ENCODE measurements at regions not wholly inside any gene's neighbourhood (a gene's known extent, or its start where the extent isn't known, plus 50 kb on each side); places are given as distances from the start of the nearest gene placed in this dataset.

DNA sequence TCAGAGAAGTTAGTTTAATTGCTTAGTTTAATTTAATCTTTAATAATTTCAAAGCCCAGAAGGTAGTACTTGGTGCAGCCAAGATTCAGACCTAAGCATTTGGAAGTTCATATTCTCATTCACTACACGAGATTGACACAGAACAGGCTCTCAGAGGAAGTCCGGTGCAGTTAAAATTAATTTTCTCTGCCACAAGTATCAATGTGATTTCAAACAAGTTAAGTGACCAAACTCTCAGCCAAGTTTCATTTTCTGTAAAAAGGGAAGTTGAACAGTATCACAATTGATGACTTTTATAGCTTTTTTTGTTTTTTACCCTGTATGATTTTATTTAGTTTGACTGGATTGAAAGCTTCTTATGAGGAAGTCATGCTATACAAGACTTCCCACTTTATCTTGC is 1494.9 kb upstream of the LRRTM3 start:
- CTCF ChIA-PET, result no interaction called here
- DNase-seq, result no peak
- Mint-ChIP-seq H3K4me1 (no peaks in the 10 kb centered on the region), H3K9me3 (ENCODE audit: low read depth) (peaks cover 7% of the 10 kb centered on the region), H3K27ac (no peak overlapping the region), H3K27me3 (no peaks in the 10 kb centered on the region), H3K4me3 (no peak overlapping the region), H3K36me3 (no peaks in the 10 kb centered on the region)
- no peak for ATAC-seq

GRCh38 chr10:65470986-65471385 is 1454.8 kb upstream of the LRRTM3 start:
- ATAC-seq (no peak), DNase-seq (no peak)
- H3K27me3 Mint-ChIP-seq, result no peaks in the 10 kb centered on the region
- CTCF ChIA-PET, result no interaction called here
- no peaks in the 10 kb centered on the region for H3K36me3 Mint-ChIP-seq
- no peaks in the 10 kb centered on the region for H3K4me1 Mint-ChIP-seq
- peaks cover 9% of the 10 kb centered on the region for H3K9me3 Mint-ChIP-seq (ENCODE audit: low read depth)
- H3K4me3 Mint-ChIP-seq, result no peak overlapping the region
- H3K27ac Mint-ChIP-seq, result no peak overlapping the region

DNA sequence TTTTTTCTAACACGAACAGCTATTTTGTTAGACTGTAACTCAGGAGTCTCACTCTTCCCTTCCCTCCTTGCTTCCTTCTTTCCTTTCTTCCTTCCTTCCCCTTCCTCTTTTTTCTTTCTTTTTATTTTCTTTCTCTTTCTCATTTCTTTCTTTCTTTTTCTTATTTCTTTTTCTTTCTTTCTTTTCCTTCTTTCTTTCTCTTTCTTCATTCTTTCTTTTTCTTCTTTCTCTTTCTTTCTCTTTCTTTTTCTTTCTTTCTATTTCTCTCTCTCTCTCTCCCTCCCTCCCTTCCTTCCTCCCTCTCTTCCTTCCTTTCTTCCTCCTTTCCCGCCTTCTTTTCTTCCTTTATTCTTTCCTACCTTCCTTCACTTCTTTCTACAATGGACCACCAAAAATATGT is 1443.0 kb upstream of the LRRTM3 start:
- peaks cover 8% of the 10 kb centered on the region for H3K9me3 Mint-ChIP-seq (ENCODE audit: low read depth)
- no peaks in the 10 kb centered on the region for H3K4me1 Mint-ChIP-seq
- H3K4me3 Mint-ChIP-seq, result no peak overlapping the region
- no peak for DNase-seq
- no peak for ATAC-seq
- H3K27me3 Mint-ChIP-seq, result no peaks in the 10 kb centered on the region
- H3K27ac Mint-ChIP-seq, result no peak overlapping the region
- H3K36me3 Mint-ChIP-seq, result no peaks in the 10 kb centered on the region
- CTCF ChIA-PET, result no interaction called here

GRCh38 chr10:65491799-65492198 is 1434.0 kb upstream of the LRRTM3 start:
- no peak for ATAC-seq
- H3K9me3 Mint-ChIP-seq (ENCODE audit: low read depth), result peaks cover 6% of the 10 kb centered on the region
- H3K27ac Mint-ChIP-seq, result no peak overlapping the region
- CTCF ChIA-PET, result interaction anchor here (0.6 kb wide), 1 partner anchor 1031 kb away, joined by 3 read pairs; no protein-coding TSS in a partner anchor
- H3K27me3 Mint-ChIP-seq, result no peaks in the 10 kb centered on the region
- no peak for DNase-seq
- H3K4me1 Mint-ChIP-seq, result no peaks in the 10 kb centered on the region
- no peaks in the 10 kb centered on the region for H3K36me3 Mint-ChIP-seq
- H3K4me3 Mint-ChIP-seq, result no peak overlapping the region

DNA sequence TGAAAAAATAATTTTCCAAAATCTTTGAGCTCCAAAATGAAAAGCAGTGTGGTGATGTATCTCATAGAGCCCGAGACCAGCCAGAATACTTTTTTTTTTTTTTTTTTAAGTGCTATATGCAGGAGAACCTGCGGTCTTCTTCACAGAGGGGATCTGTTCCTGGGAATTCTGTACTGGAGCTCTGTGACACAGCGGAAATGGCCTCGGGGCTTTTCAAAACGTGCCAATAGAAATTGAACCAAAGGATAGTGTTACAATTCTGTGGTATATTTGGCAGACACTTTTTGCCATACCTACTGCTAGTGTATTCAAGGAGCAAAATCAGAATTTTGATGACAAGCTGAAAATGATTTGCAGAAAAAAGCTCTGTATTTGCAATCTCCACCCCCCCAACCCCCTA is 1429.3 kb upstream of the LRRTM3 start:
- H3K9me3 Mint-ChIP-seq (ENCODE audit: low read depth), result peaks cover 9% of the 10 kb centered on the region
- ATAC-seq (no peak), DNase-seq (no peak)

GRCh38 chr10:65497837-65498236 is 1428.0 kb upstream of the LRRTM3 start:
- CTCF ChIA-PET, result no interaction called here
- no peak for ATAC-seq
- no peaks in the 10 kb centered on the region for H3K27me3 Mint-ChIP-seq
- no peaks in the 10 kb centered on the region for H3K36me3 Mint-ChIP-seq
- DNase-seq, result no peak
- no peak overlapping the region for H3K4me3 Mint-ChIP-seq
- H3K27ac Mint-ChIP-seq, result no peak overlapping the region
- no peaks in the 10 kb centered on the region for H3K4me1 Mint-ChIP-seq
- peaks cover 9% of the 10 kb centered on the region for H3K9me3 Mint-ChIP-seq (ENCODE audit: low read depth)

More for the DNA sequence above, 1429.3 kb upstream of the LRRTM3 start:
- no peaks in the 10 kb centered on the region for H3K4me1 Mint-ChIP-seq
- H3K27me3 Mint-ChIP-seq, result no peaks in the 10 kb centered on the region
- no peak overlapping the region for H3K27ac Mint-ChIP-seq
- no peaks in the 10 kb centered on the region for H3K36me3 Mint-ChIP-seq
- no peak overlapping the region for H3K4me3 Mint-ChIP-seq
- CTCF ChIA-PET, result no interaction called here

GRCh38 chr10:65500716-65501115 is 1425.1 kb upstream of the LRRTM3 start:
- CTCF ChIA-PET, result no interaction called here
- no peaks in the 10 kb centered on the region for H3K36me3 Mint-ChIP-seq
- DNase-seq, result no peak
- H3K4me1 Mint-ChIP-seq, result no peaks in the 10 kb centered on the region
- no peak overlapping the region for H3K27ac Mint-ChIP-seq
- H3K9me3 Mint-ChIP-seq (ENCODE audit: low read depth), result peaks cover 14% of the 10 kb centered on the region
- ATAC-seq, result no peak
- no peak overlapping the region for H3K4me3 Mint-ChIP-seq
- no peaks in the 10 kb centered on the region for H3K27me3 Mint-ChIP-seq

GRCh38 chr10:65501259-65501658 is 1424.6 kb upstream of the LRRTM3 start:
- ATAC-seq, result no peak

GRCh38 chr10:65518379-65518778 is 1407.5 kb upstream of the LRRTM3 start:
- ATAC-seq (no peak), DNase-seq (no peak)
- Mint-ChIP-seq H3K27me3 (no peaks in the 10 kb centered on the region), H3K36me3 (no peaks in the 10 kb centered on the region), H3K27ac (no peak overlapping the region), H3K4me1 (no peaks in the 10 kb centered on the region), H3K9me3 (ENCODE audit: low read depth) (peaks cover 2% of the 10 kb centered on the region), H3K4me3 (no peak overlapping the region)
- CTCF ChIA-PET, result no interaction called here

More at GRCh38 chr10:65501259-65501658, 1424.6 kb upstream of the LRRTM3 start:
- Mint-ChIP-seq H3K27me3 (no peaks in the 10 kb centered on the region), H3K9me3 (ENCODE audit: low read depth) (peaks cover 14% of the 10 kb centered on the region), H3K4me1 (no peaks in the 10 kb centered on the region), H3K4me3 (no peak overlapping the region), H3K36me3 (no peaks in the 10 kb centered on the region), H3K27ac (no peak overlapping the region)
- DNase-seq, result no peak
- CTCF ChIA-PET, result no interaction called here

GRCh38 chr10:65528986-65529385 is 1396.8 kb upstream of the LRRTM3 start:
- no peaks in the 10 kb centered on the region for H3K4me1 Mint-ChIP-seq
- H3K27ac Mint-ChIP-seq, result no peak overlapping the region
- H3K4me3 Mint-ChIP-seq, result no peak overlapping the region
- ATAC-seq (no peak), DNase-seq (no peak)
- CTCF ChIA-PET, result no interaction called here
- H3K9me3 Mint-ChIP-seq (ENCODE audit: low read depth), result peaks cover 2% of the 10 kb centered on the region
- no peaks in the 10 kb centered on the region for H3K27me3 Mint-ChIP-seq
- no peaks in the 10 kb centered on the region for H3K36me3 Mint-ChIP-seq

GRCh38 chr10:65531545-65531944 is 1394.3 kb upstream of the LRRTM3 start:
- ATAC-seq (no peak), DNase-seq (no peak)
- no peaks in the 10 kb centered on the region for H3K4me1 Mint-ChIP-seq
- no peak overlapping the region for H3K27ac Mint-ChIP-seq
- no peaks in the 10 kb centered on the region for H3K27me3 Mint-ChIP-seq
- no peaks in the 10 kb centered on the region for H3K36me3 Mint-ChIP-seq
- CTCF ChIA-PET, result no interaction called here
- no peak overlapping the region for H3K4me3 Mint-ChIP-seq
- no peaks in the 10 kb centered on the region for H3K9me3 Mint-ChIP-seq (ENCODE audit: low read depth)

- Mint-ChIP-seq H3K27ac (no peak overlapping the region), H3K9me3 (ENCODE audit: low read depth) (no peaks in the 10 kb centered on the region), H3K36me3 (no peaks in the 10 kb centered on the region), H3K4me1 (no peaks in the 10 kb centered on the region), H3K4me3 (no peak overlapping the region), H3K27me3 (no peaks in the 10 kb centered on the region)
- CTCF ChIA-PET, result no interaction called here
- ATAC-seq (no peak), DNase-seq (no peak)
Measured at GRCh38 chr10:65534771-65535170, 1391.1 kb upstream of the LRRTM3 start.

DNA sequence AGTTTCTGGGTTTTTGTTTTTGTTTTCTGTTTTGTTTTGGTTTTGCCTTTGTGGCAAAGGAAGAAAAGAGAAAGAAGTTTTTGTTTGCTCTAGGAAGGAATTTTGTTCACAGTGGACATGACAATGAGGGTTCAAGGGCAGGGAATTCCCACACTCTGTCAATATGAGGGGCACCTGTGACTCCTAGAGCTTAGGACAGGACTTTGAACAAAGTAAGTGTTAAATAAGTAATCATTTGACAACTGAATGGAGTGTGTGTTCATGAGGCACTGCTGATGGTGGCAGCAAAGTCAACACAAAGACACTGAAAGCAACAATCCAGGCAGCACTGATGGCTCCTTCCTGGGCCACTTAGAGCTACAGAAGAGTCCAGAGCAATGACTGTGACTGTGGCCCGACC is 1381.1 kb upstream of the LRRTM3 start:
- ATAC-seq, result no peak
- H3K4me3 Mint-ChIP-seq, result no peak overlapping the region
- no peak overlapping the region for H3K27ac Mint-ChIP-seq
- no peaks in the 10 kb centered on the region for H3K4me1 Mint-ChIP-seq
- CTCF ChIA-PET, result no interaction called here
- no peak for DNase-seq
- no peaks in the 10 kb centered on the region for H3K27me3 Mint-ChIP-seq
- no peaks in the 10 kb centered on the region for H3K9me3 Mint-ChIP-seq (ENCODE audit: low read depth)
- H3K36me3 Mint-ChIP-seq, result no peaks in the 10 kb centered on the region

DNA sequence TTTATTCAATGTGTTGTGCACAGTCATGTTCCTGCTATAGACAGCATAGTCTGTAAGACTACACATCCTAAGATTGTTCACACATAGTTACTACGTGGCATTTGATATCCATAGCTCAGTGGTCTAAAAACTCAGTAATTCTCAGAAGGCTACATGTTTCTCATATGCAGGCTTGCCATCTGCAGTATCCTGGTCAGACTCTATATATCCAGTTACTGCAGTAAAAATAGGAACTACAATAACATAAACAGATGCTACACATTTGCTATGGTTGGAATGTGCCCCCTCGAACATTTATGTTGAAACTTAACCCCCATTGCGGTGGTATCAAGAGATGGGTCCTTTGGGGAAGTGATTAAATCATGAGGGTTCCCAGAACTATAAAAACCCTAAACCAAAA is 1377.8 kb upstream of the LRRTM3 start:
- Mint-ChIP-seq H3K4me1 (no peaks in the 10 kb centered on the region), H3K9me3 (ENCODE audit: low read depth) (no peaks in the 10 kb centered on the region), H3K27me3 (no peaks in the 10 kb centered on the region), H3K27ac (no peak overlapping the region), H3K36me3 (no peaks in the 10 kb centered on the region), H3K4me3 (no peak overlapping the region)
- no peak for ATAC-seq
- no peak for DNase-seq
- CTCF ChIA-PET, result no interaction called here

DNA sequence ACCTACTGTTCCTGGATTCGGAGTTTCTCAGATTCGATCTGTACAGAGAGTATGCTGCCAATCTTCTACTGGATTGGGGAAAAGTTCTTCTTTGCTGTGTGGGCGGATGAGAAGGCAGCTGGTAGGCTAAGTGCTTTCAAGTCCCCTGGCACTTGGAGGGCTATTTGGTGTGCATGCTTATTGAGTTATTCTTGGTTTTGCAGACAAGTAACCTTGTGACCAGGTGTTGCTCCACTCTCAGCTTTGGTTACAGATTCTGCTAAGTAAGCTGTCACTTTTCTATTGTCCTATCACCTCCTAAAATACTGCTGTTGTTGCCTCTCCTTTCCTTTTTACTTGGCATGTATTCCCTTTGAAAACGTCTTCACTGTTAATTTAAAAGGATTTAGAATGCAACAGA is 1375.1 kb upstream of the LRRTM3 start:
- Mint-ChIP-seq H3K4me1 (no peaks in the 10 kb centered on the region), H3K36me3 (no peaks in the 10 kb centered on the region), H3K4me3 (no peak overlapping the region), H3K27ac (no peak overlapping the region), H3K27me3 (no peaks in the 10 kb centered on the region), H3K9me3 (ENCODE audit: low read depth) (no peaks in the 10 kb centered on the region)
- DNase-seq (no peak), ATAC-seq (no peak)
- CTCF ChIA-PET, result no interaction called here

Data from activated CD8-positive, alpha-beta memory T cell treated with anti-CD3 and anti-CD28 coated beads, Interleukin-2, amount 10 ng/mL, durations not matched to agents 7 days and 5 days (primary cell).